Neural progenitor cell (in vitro differentiated cells): ENCODE measurements at regions not wholly inside any gene's neighbourhood (a gene's known extent, or its start where the extent isn't known, plus 50 kb on each side); places are given as distances from the start of the nearest gene placed in this dataset.

ENCODE experiments used
- CTCF ChIP-seq: fragments of 200-600 bp; sonication (generic); IDR thresholded peaks from 2 replicates; pipeline ENCODE4 v1.5.1; 2017; ENCODE audit warnings: antibody characterized with exemption, mild to moderate bottlenecking
- EZH2 ChIP-seq: fragments of 200-600 bp; sonication (generic); IDR thresholded peaks from 2 replicates; pipeline ENCODE4 v1.6.1; 2017; ENCODE audit warnings: antibody characterized with exemption, mild to moderate bottlenecking, moderate library complexity
- EZH2phosphoT487 ChIP-seq: fragments of 200-600 bp; sonication (generic); IDR thresholded peaks from 2 replicates; pipeline ENCODE4 v1.6.1; 2017; ENCODE audit warnings: antibody characterized with exemption

- TF ChIP-seq CTCF: no peak
- TF ChIP-seq EZH2phosphoT487: no peak
- TF ChIP-seq EZH2: no peak
Observed at GRCh38 chr15:47136236-47136635, 581.1 kb upstream of the SEMA6D start.
